HCT116 (cell line): ENCODE measurements at regions not wholly inside any gene's neighbourhood (a gene's known extent, or its start where the extent isn't known, plus 50 kb on each side); places are given as distances from the start of the nearest gene placed in this dataset.

ENCODE experiments used
- CEBPB ChIP-seq: IDR thresholded peaks from 2 replicates; pipeline ENCODE4 v1.6.1; 2012; ENCODE audit warnings: low read depth
- POLR2A ChIP-seq: IDR thresholded peaks from 2 replicates; pipeline ENCODE4 v1.7.0; 2011; ENCODE audit warnings: borderline replicate concordance; ENCODE audit not compliant: insufficient read depth, insufficient read length; ENCODE audit errors: extremely low read depth
- POLR2AphosphoS5 ChIP-seq: IDR thresholded peaks from 2 replicates; pipeline ENCODE4 v1.6.1; 2011; ENCODE audit warnings: mild to moderate bottlenecking, low read depth, low read length, moderate library complexity
- RAD21 ChIP-seq: IDR thresholded peaks from 2 replicates; pipeline ENCODE4 v1.6.1; 2012; ENCODE audit warnings: low read depth, mild to moderate bottlenecking

DNA sequence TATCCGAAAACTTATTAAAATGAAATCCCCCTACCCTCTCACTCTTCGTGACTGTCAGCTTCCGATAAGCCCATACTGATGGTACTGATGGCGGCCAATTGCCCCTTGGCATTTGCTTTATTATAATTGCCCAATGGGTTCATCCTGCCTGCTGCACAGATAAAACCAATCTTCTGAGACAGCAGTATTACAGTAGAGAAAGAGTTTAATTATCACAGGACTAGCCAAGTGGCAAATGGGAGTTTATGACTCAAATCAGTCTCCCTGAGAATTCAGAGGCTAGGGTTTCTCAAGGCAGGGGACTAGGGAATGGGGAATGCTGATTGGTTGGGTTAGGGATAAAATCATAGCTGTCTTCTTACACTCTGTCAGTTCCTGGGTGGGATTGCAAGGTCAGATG lies 259.5 kb downstream of the SOD2 start:
- TF ChIP-seq RAD21 (no peak), POLR2A (no peak), CEBPB (no peak), POLR2AphosphoS5 (no peak)
